ENCODE measurements at regions not wholly inside any gene's neighbourhood (a gene's known extent, or its start where the extent isn't known, plus 50 kb on each side); places are given as distances from the start of the nearest gene placed in this dataset.
"Not testable (repeated sequence)": the region's sequence is repeated elsewhere in the genome, so short reads cannot be mapped to it uniquely, and the experiment has no call there.

DNA sequence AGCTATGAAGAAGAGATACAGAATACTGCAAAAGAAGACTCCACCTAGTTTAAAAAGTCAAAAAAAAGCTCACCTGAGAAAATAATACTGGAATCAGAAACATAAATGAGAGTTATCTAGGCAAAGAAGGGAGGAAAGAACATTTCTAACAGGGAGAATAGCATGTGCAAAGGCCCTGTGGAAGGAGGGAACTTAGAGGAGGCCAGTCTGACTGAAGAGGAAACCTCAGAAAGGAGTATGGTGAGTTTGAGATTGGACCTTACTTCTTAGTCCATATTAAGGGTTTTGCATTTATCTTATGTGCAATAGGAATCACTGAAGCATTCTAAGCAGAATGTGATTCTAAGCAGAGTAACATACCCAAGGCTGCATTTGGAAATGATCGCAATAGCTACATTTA is 193.2 kb downstream of the LNPK start:
- H3K4me1 Mint-ChIP-seq (ENCODE audit: low read depth), result no peaks in the 10 kb centered on the region

DNA sequence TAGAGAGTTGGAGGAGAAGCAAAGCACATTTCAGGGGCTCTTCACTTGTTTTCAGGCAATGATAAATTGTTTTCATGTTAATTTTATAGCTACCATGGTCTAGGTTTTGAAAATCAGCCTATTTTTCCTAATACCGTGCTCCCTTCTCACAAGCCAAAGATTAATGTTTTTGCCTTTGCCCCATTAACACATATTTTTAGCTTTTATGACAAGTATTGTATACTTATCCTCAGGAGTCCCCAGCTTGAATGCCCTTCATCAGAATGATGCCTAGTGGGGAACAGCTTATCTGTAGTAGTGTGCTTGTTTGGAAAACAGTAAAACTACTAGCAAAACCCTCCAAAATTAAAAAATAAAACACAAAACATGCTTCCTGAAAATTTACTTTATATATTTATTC is 194.0 kb downstream of the LNPK start:
- H3K9me3 Mint-ChIP-seq, result no peaks in the 10 kb centered on the region

More for the DNA sequence above, 193.2 kb downstream of the LNPK start:
- no peak overlapping the region for H3K4me3 Mint-ChIP-seq
- H3K36me3 Mint-ChIP-seq (ENCODE audit: insufficient read depth), result no peaks in the 10 kb centered on the region
- H3K27me3 Mint-ChIP-seq (ENCODE audit: low read depth), result peaks cover 8% of the 10 kb centered on the region
- DNase-seq, result no peak
- ATAC-seq, result no peak
- no peaks in the 10 kb centered on the region for H3K9me3 Mint-ChIP-seq

DNA sequence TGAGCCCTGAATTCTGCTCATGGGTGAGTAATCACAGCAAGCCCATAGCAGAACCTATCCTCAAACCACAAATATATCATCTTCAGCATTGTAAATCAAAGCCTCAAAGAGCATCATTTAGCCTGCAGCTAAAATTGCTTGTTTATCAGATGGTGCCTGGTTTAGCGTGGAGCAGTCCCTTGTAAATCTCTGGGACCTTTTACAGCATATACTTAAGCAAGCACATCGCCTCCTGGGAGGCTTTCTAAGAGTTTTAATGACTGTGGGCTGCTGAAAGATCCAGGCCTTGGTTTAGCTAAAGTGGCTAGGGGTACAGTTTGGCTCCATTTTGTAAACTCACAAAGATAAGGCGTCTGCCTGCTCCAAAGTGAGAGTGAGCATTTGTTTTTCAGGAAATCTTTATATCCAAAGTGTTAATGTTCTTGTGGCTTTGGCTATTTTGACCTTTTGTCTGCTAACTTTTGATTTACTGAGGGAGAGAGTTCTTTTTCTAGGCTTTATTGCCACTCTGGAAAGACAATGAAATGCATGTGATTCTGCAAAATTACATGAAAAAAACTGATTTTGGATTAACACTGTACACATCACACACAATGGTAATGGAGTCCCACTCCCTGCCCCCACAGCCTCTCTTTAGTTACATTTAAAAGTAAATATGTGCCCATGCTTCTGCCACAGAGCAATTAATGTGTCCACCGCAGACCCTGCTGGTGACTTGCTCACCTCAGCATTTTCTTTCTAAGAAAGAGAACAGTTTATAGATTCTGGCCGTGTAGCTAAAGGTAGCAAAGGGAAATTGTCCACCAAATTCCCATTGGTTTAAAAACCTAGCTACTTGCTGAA is 194.8 kb downstream of the LNPK start:
- DNase-seq, result no peak
- Mint-ChIP-seq H3K27me3 (ENCODE audit: low read depth) (peaks cover 8% of the 10 kb centered on the region), H3K4me3 (no peak overlapping the region), H3K36me3 (ENCODE audit: insufficient read depth) (no peaks in the 10 kb centered on the region), H3K9me3 (no peaks in the 10 kb centered on the region), H3K4me1 (ENCODE audit: low read depth) (no peaks in the 10 kb centered on the region)
- ATAC-seq, result no peak

More for the DNA sequence above, 194.0 kb downstream of the LNPK start:
- Mint-ChIP-seq H3K4me3 (no peak overlapping the region), H3K4me1 (ENCODE audit: low read depth) (no peaks in the 10 kb centered on the region), H3K36me3 (ENCODE audit: insufficient read depth) (no peaks in the 10 kb centered on the region), H3K27me3 (ENCODE audit: low read depth) (peaks cover 8% of the 10 kb centered on the region)
- DNase-seq, result no peak
- no peak for ATAC-seq

DNA sequence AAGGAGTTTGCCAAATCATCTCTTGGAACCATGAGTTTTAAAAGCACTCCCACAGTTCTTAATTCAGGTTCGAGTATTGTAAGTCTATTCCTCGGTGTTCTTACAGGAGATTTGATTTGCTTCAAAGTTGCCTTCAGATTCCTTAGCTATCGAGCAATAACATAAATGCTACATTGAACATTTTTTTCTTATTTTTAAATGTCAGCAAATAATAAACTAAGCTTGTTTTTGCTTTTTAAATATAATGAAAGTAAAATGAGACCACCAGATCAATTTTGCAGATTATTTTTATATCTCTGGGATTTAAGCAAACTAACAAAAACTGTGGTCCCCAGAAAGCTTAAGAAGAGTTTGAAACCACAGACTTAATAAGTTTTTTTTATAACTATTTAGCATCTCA is 195.5 kb downstream of the LNPK start:
- Mint-ChIP-seq H3K36me3 (ENCODE audit: insufficient read depth) (no peaks in the 10 kb centered on the region), H3K4me1 (ENCODE audit: low read depth) (no peaks in the 10 kb centered on the region), H3K27me3 (ENCODE audit: low read depth) (peaks cover 8% of the 10 kb centered on the region), H3K4me3 (no peak overlapping the region), H3K9me3 (no peaks in the 10 kb centered on the region)
- ATAC-seq, result no peak
- no peak for DNase-seq

DNA sequence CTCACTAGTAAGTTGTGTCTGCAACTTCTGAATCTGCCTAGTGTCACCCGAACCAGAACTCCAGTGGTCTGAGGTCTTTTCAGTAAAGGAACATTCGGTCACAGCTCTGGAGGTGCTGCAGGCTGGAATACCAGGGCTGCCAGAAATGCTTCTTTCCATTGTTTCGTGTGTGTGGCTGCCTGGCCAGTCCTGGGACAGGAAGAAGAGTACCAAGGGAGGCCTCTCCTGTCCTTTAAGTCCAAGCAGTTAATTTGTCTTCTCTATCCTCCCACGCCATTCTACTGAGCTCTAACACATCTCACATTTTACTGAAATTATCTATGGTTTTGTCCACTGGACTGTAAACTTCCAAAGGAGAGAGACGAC is 196.0 kb downstream of the LNPK start:
- no peaks in the 10 kb centered on the region for H3K4me1 Mint-ChIP-seq (ENCODE audit: low read depth)
- no peaks in the 10 kb centered on the region for H3K36me3 Mint-ChIP-seq (ENCODE audit: insufficient read depth)
- H3K27me3 Mint-ChIP-seq (ENCODE audit: low read depth), result peaks cover 5% of the 10 kb centered on the region
- no peak for DNase-seq
- H3K9me3 Mint-ChIP-seq, result no peaks in the 10 kb centered on the region
- no peak overlapping the region for H3K4me3 Mint-ChIP-seq
- no peak for ATAC-seq

DNA sequence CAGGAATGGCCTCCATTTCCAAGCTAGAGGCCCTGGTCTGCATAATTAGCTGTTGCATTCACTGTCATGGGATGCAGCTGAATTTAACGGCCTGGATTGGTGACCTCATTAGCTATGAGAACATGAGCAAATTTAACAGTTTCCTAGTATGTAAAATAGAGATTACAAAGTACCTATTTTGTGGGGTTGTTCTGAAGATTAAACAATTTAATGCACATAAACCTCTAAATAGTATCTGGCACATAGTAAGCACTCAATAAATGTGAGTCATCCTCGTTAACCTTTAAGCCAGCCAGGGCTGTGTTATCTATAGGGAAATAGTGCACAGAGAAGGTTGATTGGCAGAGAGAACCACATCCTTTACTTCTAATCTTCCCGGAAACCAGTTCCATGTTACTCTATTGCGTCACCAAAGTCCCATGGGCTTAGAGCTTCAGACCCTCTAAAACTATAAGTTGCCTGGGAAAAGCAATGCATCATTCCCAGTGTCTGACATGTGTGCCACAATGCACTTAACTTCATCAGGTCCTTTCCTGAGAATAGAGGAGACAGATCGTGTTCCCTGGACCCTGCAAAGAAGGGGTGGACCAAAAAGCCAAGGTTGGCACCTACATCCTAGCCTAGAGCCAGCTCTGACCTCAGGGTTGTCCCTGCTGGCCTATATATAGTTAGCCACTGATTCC is 196.5 kb downstream of the LNPK start:
- ATAC-seq (no peak), DNase-seq (no peak)
- no peak overlapping the region for H3K4me3 Mint-ChIP-seq
- no peaks in the 10 kb centered on the region for H3K36me3 Mint-ChIP-seq (ENCODE audit: insufficient read depth)
- H3K27me3 Mint-ChIP-seq (ENCODE audit: low read depth), result peaks cover 5% of the 10 kb centered on the region
- H3K4me1 Mint-ChIP-seq (ENCODE audit: low read depth), result no peaks in the 10 kb centered on the region
- no peaks in the 10 kb centered on the region for H3K9me3 Mint-ChIP-seq

DNA sequence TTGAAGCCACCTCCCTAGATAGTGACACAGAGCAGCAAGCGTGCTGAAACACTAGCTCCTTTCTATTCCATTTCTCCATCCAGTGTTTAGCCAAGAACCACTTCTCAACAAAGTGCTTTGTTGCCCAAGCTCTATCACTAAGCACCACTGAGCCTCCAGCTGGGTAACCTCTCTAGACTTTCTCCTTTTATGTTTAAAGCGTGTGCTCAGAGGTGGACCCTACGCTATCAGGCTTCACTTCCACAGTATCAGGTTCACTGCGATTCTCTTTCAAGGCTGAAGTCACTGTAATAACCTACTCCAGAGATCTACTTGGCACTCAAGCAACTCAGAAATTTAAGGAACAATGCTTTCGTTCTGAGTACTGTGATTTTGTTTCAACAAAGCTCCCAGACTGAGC is 197.9 kb downstream of the LNPK start:
- H3K4me1 Mint-ChIP-seq (ENCODE audit: low read depth), result no peaks in the 10 kb centered on the region
- H3K27me3 Mint-ChIP-seq (ENCODE audit: low read depth), result peaks cover 10% of the 10 kb centered on the region
- no peak overlapping the region for H3K4me3 Mint-ChIP-seq
- no peak for ATAC-seq
- DNase-seq, result no peak
- no peaks in the 10 kb centered on the region for H3K9me3 Mint-ChIP-seq
- no peaks in the 10 kb centered on the region for H3K36me3 Mint-ChIP-seq (ENCODE audit: insufficient read depth)

DNA sequence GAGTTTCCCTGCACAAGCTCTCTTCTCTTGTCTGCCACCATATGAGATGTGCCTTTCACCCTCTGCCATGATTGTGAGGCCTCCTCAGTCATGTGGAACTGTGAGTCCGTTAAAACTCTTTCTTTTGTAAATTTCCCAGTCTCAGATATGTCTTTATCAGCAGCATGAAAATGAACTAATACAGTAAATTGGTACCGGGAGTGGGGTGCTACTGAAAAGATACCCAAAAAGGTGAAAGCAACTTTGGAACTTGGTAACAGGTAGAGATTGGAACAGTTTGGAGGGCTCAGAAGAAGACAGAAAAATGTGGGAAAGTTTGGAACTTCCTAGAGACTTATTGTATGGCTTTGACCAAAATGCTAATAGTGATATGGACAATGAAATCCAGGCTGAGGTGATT is 205.6 kb downstream of the LNPK start:
- H3K4me3 Mint-ChIP-seq; ATAC-seq; H3K36me3 Mint-ChIP-seq (ENCODE audit: insufficient read depth); H3K4me1 Mint-ChIP-seq (ENCODE audit: low read depth); H3K27me3 Mint-ChIP-seq (ENCODE audit: low read depth); DNase-seq: not testable (repeated sequence)
- peaks cover 16% of the 10 kb centered on the region for H3K9me3 Mint-ChIP-seq

DNA sequence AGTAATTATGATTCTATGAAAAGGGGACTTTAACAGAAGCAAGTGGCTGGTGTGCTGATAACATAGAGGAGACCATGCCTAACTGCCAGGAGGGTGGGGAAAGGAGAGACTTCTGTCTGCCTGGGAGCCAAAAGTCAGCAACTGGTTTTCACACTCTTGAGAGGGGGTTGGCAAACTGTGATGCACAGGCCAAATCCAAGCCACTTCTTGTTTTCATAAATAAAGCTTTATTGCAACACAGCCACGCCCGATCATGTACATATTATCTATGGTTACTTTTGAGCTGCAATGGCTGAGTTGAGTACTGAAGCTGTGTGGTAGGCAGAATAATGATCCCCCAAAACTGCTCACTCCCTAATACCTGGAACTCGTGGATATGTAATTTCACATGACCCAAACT is 208.4 kb downstream of the LNPK start:
- Mint-ChIP-seq H3K9me3 (peaks cover 16% of the 10 kb centered on the region), H3K4me3 (no peak overlapping the region), H3K4me1 (ENCODE audit: low read depth) (no peaks in the 10 kb centered on the region), H3K36me3 (ENCODE audit: insufficient read depth) (no peaks in the 10 kb centered on the region), H3K27me3 (ENCODE audit: low read depth) (no peaks in the 10 kb centered on the region)
- ATAC-seq, result no peak
- DNase-seq, result no peak

DNA sequence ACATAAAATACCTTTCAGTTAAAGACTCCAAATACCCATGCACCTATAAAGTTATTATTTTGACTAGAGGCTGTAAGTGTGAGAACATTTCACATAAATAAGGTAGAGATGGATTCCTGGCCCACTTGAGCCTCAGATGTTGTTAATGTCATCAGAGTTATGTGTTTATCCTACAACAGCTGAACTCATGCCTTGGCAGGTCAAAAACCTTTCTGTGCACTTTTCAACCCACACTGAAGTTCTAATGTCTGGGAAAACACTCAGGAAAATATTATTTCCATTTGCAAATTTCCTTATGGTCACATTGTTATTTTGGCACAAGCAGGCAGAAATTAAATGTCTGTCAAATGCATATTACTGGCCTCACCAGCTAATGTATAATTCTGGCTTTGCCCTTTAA is 209.2 kb downstream of the LNPK start:
- ATAC-seq, result no peak
- DNase-seq, result no peak
- Mint-ChIP-seq H3K4me1 (ENCODE audit: low read depth) (no peaks in the 10 kb centered on the region), H3K36me3 (ENCODE audit: insufficient read depth) (no peaks in the 10 kb centered on the region), H3K4me3 (no peak overlapping the region), H3K9me3 (peaks cover 16% of the 10 kb centered on the region), H3K27me3 (ENCODE audit: low read depth) (no peaks in the 10 kb centered on the region)

DNA sequence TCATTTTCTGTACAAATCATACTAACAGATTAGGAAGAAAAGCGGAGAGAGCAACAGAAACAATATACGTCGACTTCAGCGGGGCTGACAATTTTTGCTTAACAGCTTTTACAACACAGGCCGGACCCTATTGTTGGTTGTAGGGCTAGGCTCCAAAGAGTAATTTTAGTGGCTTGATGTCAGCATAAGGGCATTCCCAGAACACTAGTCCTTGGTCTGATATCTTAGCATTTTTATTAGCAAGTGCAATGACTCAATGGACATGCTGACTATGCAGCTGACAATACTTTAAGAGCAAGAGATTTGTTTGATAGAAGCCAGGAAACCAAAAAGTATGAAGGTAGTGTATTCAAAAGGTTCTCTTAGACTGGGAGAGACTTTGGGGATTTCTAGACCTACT is 209.9 kb downstream of the LNPK start:
- Mint-ChIP-seq H3K9me3 (peaks cover 15% of the 10 kb centered on the region), H3K27me3 (ENCODE audit: low read depth) (peaks cover under 1% of the 10 kb centered on the region), H3K4me1 (ENCODE audit: low read depth) (no peaks in the 10 kb centered on the region), H3K36me3 (ENCODE audit: insufficient read depth) (no peaks in the 10 kb centered on the region), H3K4me3 (no peak overlapping the region)
- DNase-seq (no peak), ATAC-seq (no peak)

DNA sequence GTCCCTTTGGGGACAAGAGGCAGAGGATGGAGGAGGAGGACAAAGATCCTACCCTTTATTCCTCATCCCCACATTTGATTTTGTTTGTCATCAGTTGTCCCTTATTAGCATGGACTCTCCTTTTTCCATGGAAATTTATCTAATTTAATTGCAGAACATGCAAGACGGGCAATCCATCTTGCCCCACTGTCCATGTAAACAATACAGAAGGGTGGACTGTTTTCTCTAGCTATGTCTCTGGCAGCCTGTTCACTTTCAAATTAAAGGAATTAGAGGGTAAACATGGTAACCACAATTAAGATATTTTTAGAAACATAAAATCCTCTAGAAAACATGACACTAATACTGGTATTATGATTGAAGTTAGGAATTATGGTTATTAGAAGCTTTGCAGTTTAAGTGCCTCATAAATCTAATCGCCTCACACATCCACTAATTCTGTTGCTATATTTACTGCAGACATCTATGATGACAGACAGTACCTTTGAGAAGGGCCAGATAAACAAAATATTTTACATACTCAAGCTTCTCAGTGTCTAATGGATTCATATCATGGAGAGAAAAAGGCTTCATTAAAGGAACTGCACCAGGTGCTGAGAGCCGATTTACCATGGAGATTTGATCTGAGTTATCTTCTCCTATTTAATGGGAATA is 215.5 kb downstream of the LNPK start:
- H3K27me3 Mint-ChIP-seq (ENCODE audit: low read depth), result peaks cover 7% of the 10 kb centered on the region
- no peak for ATAC-seq
- no peaks in the 10 kb centered on the region for H3K36me3 Mint-ChIP-seq (ENCODE audit: insufficient read depth)
- no peaks in the 10 kb centered on the region for H3K9me3 Mint-ChIP-seq
- H3K4me3 Mint-ChIP-seq, result no peak overlapping the region
- no peaks in the 10 kb centered on the region for H3K4me1 Mint-ChIP-seq (ENCODE audit: low read depth)
- DNase-seq, result no peak

DNA sequence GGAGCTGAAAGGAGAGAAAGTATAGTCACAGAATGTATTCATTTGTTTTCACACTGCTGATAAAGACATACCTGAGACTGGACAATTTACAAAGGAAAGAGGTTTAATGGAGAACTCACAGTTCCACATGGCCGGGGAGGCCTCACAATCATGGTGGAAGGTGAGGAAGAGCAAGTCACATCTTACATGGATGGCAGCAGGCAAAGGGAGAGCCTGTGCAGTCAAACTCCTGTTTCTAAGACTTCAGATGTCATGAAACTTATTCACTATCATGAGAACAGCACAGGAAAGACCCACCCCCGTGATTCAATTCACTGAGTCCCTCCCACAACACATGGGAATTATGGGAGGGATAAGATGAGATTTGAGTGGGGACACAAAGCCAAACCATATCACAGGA is 224.7 kb downstream of the LNPK start:
- H3K36me3 Mint-ChIP-seq (ENCODE audit: insufficient read depth); DNase-seq; H3K4me3 Mint-ChIP-seq; H3K4me1 Mint-ChIP-seq (ENCODE audit: low read depth); ATAC-seq; H3K9me3 Mint-ChIP-seq; H3K27me3 Mint-ChIP-seq (ENCODE audit: low read depth): not testable (repeated sequence)

DNA sequence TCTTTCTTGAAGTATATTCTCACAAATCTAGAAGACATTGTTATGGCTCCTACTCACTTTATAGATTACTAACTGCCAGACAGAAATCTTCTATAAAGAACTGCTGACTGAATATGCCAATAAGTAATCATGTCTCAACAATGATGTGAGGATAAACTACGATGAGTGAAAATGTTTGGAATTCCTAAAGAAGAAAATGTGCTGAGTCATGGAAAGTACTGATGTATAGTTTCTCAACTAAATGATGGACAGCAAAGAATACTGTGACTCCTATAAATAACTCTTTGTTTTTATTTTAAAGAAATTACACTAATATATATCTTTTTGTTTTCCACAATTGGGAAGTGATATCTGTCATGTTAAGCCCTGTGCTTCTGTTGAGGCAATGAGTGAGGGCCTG is 232.9 kb downstream of the LNPK start:
- H3K4me3 Mint-ChIP-seq, result no peak overlapping the region
- DNase-seq (no peak), ATAC-seq (no peak)
- H3K9me3 Mint-ChIP-seq, result no peaks in the 10 kb centered on the region
- no peaks in the 10 kb centered on the region for H3K4me1 Mint-ChIP-seq (ENCODE audit: low read depth)
- H3K27me3 Mint-ChIP-seq (ENCODE audit: low read depth), result no peaks in the 10 kb centered on the region
- H3K36me3 Mint-ChIP-seq (ENCODE audit: insufficient read depth), result no peaks in the 10 kb centered on the region

DNA sequence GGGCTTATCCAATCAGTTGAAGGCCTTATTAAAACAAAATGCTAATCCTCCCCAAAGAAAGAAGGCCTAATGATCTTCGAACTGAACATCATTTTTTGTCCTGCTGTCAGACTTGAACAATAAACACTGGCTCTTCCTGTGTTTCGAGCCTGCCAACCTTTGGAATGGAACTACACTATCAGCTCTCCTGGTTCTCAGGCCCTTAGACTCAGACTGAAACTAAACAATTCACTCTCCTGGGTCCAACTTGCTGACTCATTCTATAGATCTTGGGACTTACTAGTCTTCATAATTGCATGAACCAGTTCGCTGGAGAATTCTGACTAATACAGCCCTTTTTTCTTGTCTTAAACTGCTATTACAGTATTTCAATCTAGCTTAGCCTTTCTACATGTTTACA is 235.2 kb downstream of the LNPK start:
- DNase-seq (no peak), ATAC-seq (no peak)
- Mint-ChIP-seq H3K9me3 (no peaks in the 10 kb centered on the region), H3K36me3 (ENCODE audit: insufficient read depth) (no peaks in the 10 kb centered on the region), H3K4me1 (ENCODE audit: low read depth) (no peaks in the 10 kb centered on the region), H3K27me3 (ENCODE audit: low read depth) (no peaks in the 10 kb centered on the region), H3K4me3 (no peak overlapping the region)

All from activated T-cell treated with anti-CD3 and anti-CD28 coated beads, Interleukin-2, amount 50 U/mL, for 4 hours (primary cell).